ENCODE measurements at regions not wholly inside any gene's neighbourhood (a gene's known extent, or its start where the extent isn't known, plus 50 kb on each side); places are given as distances from the start of the nearest gene placed in this dataset.

- no peak for DNase-seq
Measured at GRCh38 chr5:4229414-4230292, 634.0 kb downstream of the IRX1 start.

- DNase-seq, result no peak
Measured at GRCh38 chr5:4230471-4230785, 634.8 kb downstream of the IRX1 start.

GRCh38 chr5:4230786-4231641 is 635.4 kb downstream of the IRX1 start:
- peak; percentile 79 for DNase-seq

GRCh38 chr5:4232084-4232483 is 636.5 kb downstream of the IRX1 start:
- no peak for DNase-seq

GRCh38 chr5:4233671-4234070 is 638.0 kb downstream of the IRX1 start:
- no peak for DNase-seq

- no peak for DNase-seq
Measured at GRCh38 chr5:4243479-4244264, 648.0 kb downstream of the IRX1 start.

- DNase-seq, result no peak
Measured at GRCh38 chr5:4244306-4244705, 648.7 kb downstream of the IRX1 start.

GRCh38 chr5:4245076-4245475 is 649.4 kb downstream of the IRX1 start:
- DNase-seq, result no peak

- DNase-seq, result no peak
Measured at GRCh38 chr5:4245511-4245910, 649.9 kb downstream of the IRX1 start.

- no peak for DNase-seq
Measured at GRCh38 chr5:4246447-4246846, 650.8 kb downstream of the IRX1 start.

- DNase-seq, result no peak
Measured at GRCh38 chr5:4250254-4250653, 654.6 kb downstream of the IRX1 start.

GRCh38 chr5:4252385-4252784 is 656.8 kb downstream of the IRX1 start:
- DNase-seq, result no peak

GRCh38 chr5:4254736-4255135 is 659.1 kb downstream of the IRX1 start:
- DNase-seq, result no peak

- DNase-seq, result no peak
Measured at GRCh38 chr5:4255441-4255840, 659.8 kb downstream of the IRX1 start.

- no peak for DNase-seq
Measured at GRCh38 chr5:4258170-4258569, 662.5 kb downstream of the IRX1 start.

- no peak for DNase-seq
Measured at GRCh38 chr5:4271193-4271592, 675.6 kb downstream of the IRX1 start.

- peak; percentile 7 for DNase-seq
Measured at GRCh38 chr5:4275232-4275631, 679.6 kb downstream of the IRX1 start.

- no peak for DNase-seq
Measured at GRCh38 chr5:4294878-4295277, 699.2 kb downstream of the IRX1 start.

GRCh38 chr5:4295663-4296339 is 700.2 kb downstream of the IRX1 start:
- DNase-seq, result peak; percentile 49

- DNase-seq, result no peak
Measured at GRCh38 chr5:4306057-4306456, 710.4 kb downstream of the IRX1 start.

- DNase-seq, result no peak
Measured at GRCh38 chr5:4309026-4309425, 713.4 kb downstream of the IRX1 start.

GRCh38 chr5:4313138-4313537 is 717.5 kb downstream of the IRX1 start:
- DNase-seq, result no peak

All from left kidney (tissue), 1 donor.